PC-3 (cell line): ENCODE measurements at regions not wholly inside any gene's neighbourhood (a gene's known extent, or its start where the extent isn't known, plus 50 kb on each side); places are given as distances from the start of the nearest gene placed in this dataset.
A peak's percentile ranks its signal among the peaks of the same experiment; 100 is the strongest.

Experiments
- ATAC-seq: fragments of 200-7000 bp; cut with Tn5 transposase; 2 replicates; pipeline ENCODE4 v1.9.1; 2020; ENCODE audit warnings: mild to moderate bottlenecking, moderate library complexity
- BruUV-seq: library from RNA; stranded (reverse); fragments of 400-500 nt; replicated peaks from 2 replicates; lab custom pipeline; 2021; lab: Mats Ljungman, UMichigan
- CTCF ChIA-PET: fragments of 300-600 bp; sonication (Branson Sonifier 250); formaldehyde crosslinking; loops from one replicate; lab custom pipeline; 2022; ENCODE audit warnings: antibody characterized with exemption; lab: Charles Lee
- POLR2A ChIA-PET: fragments of 300-600 bp; sonication (Branson Sonifier 250); formaldehyde crosslinking; loops from one replicate; lab custom pipeline; 2022; ENCODE audit warnings: antibody characterized with exemption; ENCODE audit not compliant: unreplicated experiment; lab: Charles Lee
- DNase-seq: peaks from one replicate; pipeline ENCODE4 v3.0.0-alpha.2; 2015
- H2AFZ ChIP-seq: fragments of 300-600 bp; sonication (generic); 2 replicates; pipeline ENCODE4 v1.6.0; 2016; ENCODE audit warnings: antibody characterized with exemption, low read length
- H3F3A ChIP-seq: fragments of 300-600 bp; sonication (generic); one replicate; pipeline ENCODE4 v1.6.0; 2017; ENCODE audit warnings: antibody characterized with exemption, low read length, control low read depth, mild to moderate bottlenecking; ENCODE audit not compliant: unreplicated experiment
- H3K27ac ChIP-seq: fragments of 300-600 bp; sonication (generic); 2 replicates; pipeline ENCODE4 v1.5.1; 2016; ENCODE audit warnings: mild to moderate bottlenecking, low read length
- H3K27me3 ChIP-seq: fragments of 300-600 bp; sonication (generic); 2 replicates; pipeline ENCODE4 v1.6.1; 2016; ENCODE audit warnings: low read length, mixed read lengths
- H3K36me3 ChIP-seq: fragments of 300-600 bp; sonication (generic); 2 replicates; pipeline ENCODE4 v1.6.1; 2016; ENCODE audit warnings: low read depth, mixed run types, low read length, mixed read lengths
- H3K4me1 ChIP-seq: fragments of 300-600 bp; sonication (generic); 2 replicates; pipeline ENCODE4 v1.5.1; 2016; ENCODE audit warnings: low read length; ENCODE audit not compliant: insufficient read depth
- H3K4me2 ChIP-seq: fragments of 300-600 bp; sonication (generic); 2 replicates; pipeline ENCODE4 v1.6.0; 2016; ENCODE audit warnings: low read length
- H3K4me3 ChIP-seq: fragments of 300-600 bp; sonication (generic); 2 replicates; pipeline ENCODE4 v1.5.1; 2016; ENCODE audit warnings: mild to moderate bottlenecking, low read length, mixed read lengths
- H3K79me2 ChIP-seq: fragments of 300-600 bp; sonication (generic); 2 replicates; pipeline ENCODE4 v1.6.1; 2017; ENCODE audit warnings: low read length, mixed read lengths
- H3K9ac ChIP-seq: fragments of 300-600 bp; sonication (generic); 2 replicates; pipeline ENCODE4 v1.6.0; 2016; ENCODE audit warnings: mild to moderate bottlenecking, low read length
- H3K9me2 ChIP-seq: fragments of 300-600 bp; sonication (generic); replicated peaks from 2 replicates; pipeline ENCODE4 v1.6.1; 2016; ENCODE audit warnings: mixed run types, low read length, mixed read lengths
- H3K9me3 ChIP-seq: fragments of 300-600 bp; sonication (generic); 2 replicates; pipeline ENCODE4 v1.6.1; 2016; ENCODE audit warnings: low read length, mixed read lengths
- H4K20me1 ChIP-seq: fragments of 300-600 bp; sonication (generic); 2 replicates; pipeline ENCODE4 v1.6.1; 2016; ENCODE audit warnings: low read length, mixed read lengths
- EZH2 ChIP-seq: fragments of 300-600 bp; sonication (generic); IDR thresholded peaks from one replicate; pipeline ENCODE4 v1.6.1; 2017; ENCODE audit warnings: antibody characterized with exemption, mild to moderate bottlenecking, low read length; ENCODE audit not compliant: unreplicated experiment
- EZH2phosphoT487 ChIP-seq: fragments of 300-600 bp; sonication (generic); IDR thresholded peaks from 2 replicates; pipeline ENCODE4 v1.6.1; 2018; ENCODE audit warnings: mild to moderate bottlenecking, antibody characterized with exemption, low read length, borderline replicate concordance
- intact Hi-C: fragments of 100-400 bp; cut with micrococcal nuclease; formaldehyde crosslinking; loops from 2 replicates; pipeline ENCODE4 v1.9.0; 2023
- TF ChIP-seq, protein P1 (sequence below): fragments of 300-600 bp; sonication (generic); conservative IDR thresholded peaks from 2 replicates; pipeline ENCODE4 v1.5.1; 2017; ENCODE audit warnings: antibody characterized with exemption, low read depth, mild to moderate bottlenecking, low read length

GRCh38 chr22:27116312-27117086 lies 459.1 kb downstream of the MIAT start:
- no peaks in the 10 kb centered on the region for H3K36me3 ChIP-seq
- intact Hi-C loops: no loop called here
- no peak overlapping the region for H3K9ac ChIP-seq
- H3K27me3 ChIP-seq: no peaks in the 10 kb centered on the region
- H3K79me2 ChIP-seq: no peaks in the 10 kb centered on the region
- H2AFZ ChIP-seq: no peak overlapping the region
- no peaks in the 10 kb centered on the region for H3K9me2 ChIP-seq
- ATAC-seq: no peak
- CTCF ChIA-PET: no interaction called here
- DNase-seq: peak; percentile 41
- H3K27ac ChIP-seq: no peak overlapping the region
- BruUV-seq: no TSS peak
- no peak overlapping the region for H3K4me3 ChIP-seq
- H3K4me1 ChIP-seq: peaks cover 9% of the 10 kb centered on the region
- H3K4me2 ChIP-seq: no peak overlapping the region
- H3K9me3 ChIP-seq: no peaks in the 10 kb centered on the region
- H4K20me1 ChIP-seq: no peaks in the 10 kb centered on the region
- TF ChIP-seq, protein P1, sequence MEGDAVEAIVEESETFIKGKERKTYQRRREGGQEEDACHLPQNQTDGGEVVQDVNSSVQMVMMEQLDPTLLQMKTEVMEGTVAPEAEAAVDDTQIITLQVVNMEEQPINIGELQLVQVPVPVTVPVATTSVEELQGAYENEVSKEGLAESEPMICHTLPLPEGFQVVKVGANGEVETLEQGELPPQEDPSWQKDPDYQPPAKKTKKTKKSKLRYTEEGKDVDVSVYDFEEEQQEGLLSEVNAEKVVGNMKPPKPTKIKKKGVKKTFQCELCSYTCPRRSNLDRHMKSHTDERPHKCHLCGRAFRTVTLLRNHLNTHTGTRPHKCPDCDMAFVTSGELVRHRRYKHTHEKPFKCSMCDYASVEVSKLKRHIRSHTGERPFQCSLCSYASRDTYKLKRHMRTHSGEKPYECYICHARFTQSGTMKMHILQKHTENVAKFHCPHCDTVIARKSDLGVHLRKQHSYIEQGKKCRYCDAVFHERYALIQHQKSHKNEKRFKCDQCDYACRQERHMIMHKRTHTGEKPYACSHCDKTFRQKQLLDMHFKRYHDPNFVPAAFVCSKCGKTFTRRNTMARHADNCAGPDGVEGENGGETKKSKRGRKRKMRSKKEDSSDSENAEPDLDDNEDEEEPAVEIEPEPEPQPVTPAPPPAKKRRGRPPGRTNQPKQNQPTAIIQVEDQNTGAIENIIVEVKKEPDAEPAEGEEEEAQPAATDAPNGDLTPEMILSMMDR: no peak
- no peak for TF ChIP-seq EZH2phosphoT487
- no peak for TF ChIP-seq EZH2
- H3F3A ChIP-seq: no peaks in the 10 kb centered on the region
- POLR2A ChIA-PET: no interaction called here

DNA sequence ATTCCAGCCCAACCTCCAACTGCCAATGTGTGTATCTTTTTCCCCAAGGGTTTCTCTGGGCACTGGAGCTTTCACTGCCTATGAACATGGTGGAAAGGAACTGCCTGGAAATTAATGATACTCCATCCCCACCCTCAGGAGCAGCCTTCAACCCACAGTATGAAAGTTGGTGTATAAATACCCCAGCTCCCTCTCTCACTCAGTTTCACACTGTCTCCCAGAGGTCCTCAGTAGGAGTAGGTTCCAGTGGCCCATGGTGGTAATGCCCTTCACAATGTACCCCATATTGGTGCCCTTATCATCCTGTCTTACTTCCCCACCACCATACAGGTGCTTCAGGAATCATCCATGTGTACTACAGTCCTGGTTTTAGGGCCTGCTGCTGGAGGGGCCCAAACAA lies 462.6 kb downstream of the MIAT start:
- Histone ChIP-seq H3K27ac (no peak overlapping the region), H3F3A (no peaks in the 10 kb centered on the region), H3K79me2 (no peaks in the 10 kb centered on the region), H3K4me3 (no peak overlapping the region), H3K4me2 (no peak overlapping the region), H3K9me2 (no peaks in the 10 kb centered on the region), H3K36me3 (no peaks in the 10 kb centered on the region), H3K9me3 (no peaks in the 10 kb centered on the region), H3K9ac (no peak overlapping the region), H4K20me1 (no peaks in the 10 kb centered on the region), H3K27me3 (no peaks in the 10 kb centered on the region; the same call in 1 of the 2 replicates), H3K4me1 (no peaks in the 10 kb centered on the region), H2AFZ (no peak overlapping the region)
- ATAC-seq (no peak), DNase-seq (no peak)
- no TSS peak for BruUV-seq
- TF ChIP-seq EZH2phosphoT487 (no peak), EZH2 (no peak)
- TF ChIP-seq, protein P1: no peak
- ChIA-PET POLR2A (no interaction called here), CTCF (no interaction called here)
- intact Hi-C loops: no loop called here

DNA sequence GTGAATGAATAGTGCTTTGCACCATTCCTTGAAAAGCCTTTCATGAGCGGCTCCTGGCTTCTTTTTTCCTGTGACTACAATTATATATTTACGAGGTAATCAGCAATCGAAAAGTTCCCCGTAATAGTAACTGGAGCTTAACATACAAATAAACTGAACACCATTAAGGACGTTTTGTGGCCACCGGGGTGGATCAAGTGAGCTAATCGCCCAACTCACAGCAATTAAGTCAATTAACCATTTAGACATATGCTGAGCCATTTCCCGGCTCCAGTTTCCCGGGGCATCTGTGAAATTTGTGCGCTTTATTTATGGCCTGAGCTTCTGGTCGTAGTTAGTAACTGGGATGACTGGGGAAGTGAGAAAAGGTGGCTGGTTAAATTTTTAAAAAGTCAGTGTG lies 465.2 kb downstream of the MIAT start:
- TF ChIP-seq EZH2 (no peak), EZH2phosphoT487 (no peak)
- TF ChIP-seq, protein P1: no peak
- Histone ChIP-seq H3K4me1 (no peaks in the 10 kb centered on the region), H3K9me2 (no peaks in the 10 kb centered on the region), H3K27ac (no peak overlapping the region), H3K79me2 (no peaks in the 10 kb centered on the region), H4K20me1 (no peaks in the 10 kb centered on the region), H3K27me3 (peaks cover 13% of the 10 kb centered on the region), H2AFZ (no peak overlapping the region), H3K4me3 (no peak overlapping the region), H3F3A (no peaks in the 10 kb centered on the region), H3K9ac (no peak overlapping the region), H3K9me3 (no peaks in the 10 kb centered on the region), H3K36me3 (no peaks in the 10 kb centered on the region), H3K4me2 (no peak overlapping the region)
- intact Hi-C loops: no loop called here
- no TSS peak for BruUV-seq
- CTCF ChIA-PET: no interaction called here
- POLR2A ChIA-PET: no interaction called here
- no peak for ATAC-seq
- DNase-seq: no peak
